ENCODE measurements at regions not wholly inside any gene's neighbourhood (a gene's known extent, or its start where the extent isn't known, plus 50 kb on each side); places are given as distances from the start of the nearest gene placed in this dataset.

DNA sequence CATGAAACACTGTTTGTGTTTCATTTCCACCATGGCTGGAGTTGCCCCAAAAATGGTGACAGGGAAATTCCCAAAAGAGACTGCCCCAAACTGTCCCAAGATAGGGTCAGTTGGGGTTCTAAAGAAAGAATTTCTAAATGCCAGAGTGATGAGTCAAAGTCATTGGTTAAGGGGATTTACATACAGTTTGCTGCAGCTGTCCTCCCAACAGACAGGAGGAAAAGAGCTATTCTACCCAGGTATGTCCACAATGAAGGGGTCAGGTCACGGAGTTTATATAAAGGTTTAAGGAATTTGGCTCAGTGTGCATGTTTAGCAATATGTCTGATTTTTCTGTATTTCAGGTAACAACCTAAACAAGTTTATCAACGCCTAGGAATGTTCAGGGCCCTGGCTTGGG, 344.1 kb downstream of the TDRD15 start:
- POLR2A ChIA-PET, result no interaction called here
- no peak overlapping the region for H3K27ac ChIP-seq (ENCODE audit: low read depth, low read length)
- DNase-seq (ENCODE audit: low read depth, low spot score) (no peak), ATAC-seq (no peak)
- BruUV-seq (replicated peaks), result no TSS peak
- no peaks in the 10 kb centered on the region for H3K9me2 ChIP-seq (ENCODE audit: insufficient read depth)
- CTCF ChIA-PET, result no interaction called here
- no peak overlapping the region for H3K4me3 ChIP-seq (replicated peaks in 1 of 2; ENCODE audit: low read depth in 1 of 2, low read length in 2 of 2)
- TF ChIP-seq, protein P1, sequence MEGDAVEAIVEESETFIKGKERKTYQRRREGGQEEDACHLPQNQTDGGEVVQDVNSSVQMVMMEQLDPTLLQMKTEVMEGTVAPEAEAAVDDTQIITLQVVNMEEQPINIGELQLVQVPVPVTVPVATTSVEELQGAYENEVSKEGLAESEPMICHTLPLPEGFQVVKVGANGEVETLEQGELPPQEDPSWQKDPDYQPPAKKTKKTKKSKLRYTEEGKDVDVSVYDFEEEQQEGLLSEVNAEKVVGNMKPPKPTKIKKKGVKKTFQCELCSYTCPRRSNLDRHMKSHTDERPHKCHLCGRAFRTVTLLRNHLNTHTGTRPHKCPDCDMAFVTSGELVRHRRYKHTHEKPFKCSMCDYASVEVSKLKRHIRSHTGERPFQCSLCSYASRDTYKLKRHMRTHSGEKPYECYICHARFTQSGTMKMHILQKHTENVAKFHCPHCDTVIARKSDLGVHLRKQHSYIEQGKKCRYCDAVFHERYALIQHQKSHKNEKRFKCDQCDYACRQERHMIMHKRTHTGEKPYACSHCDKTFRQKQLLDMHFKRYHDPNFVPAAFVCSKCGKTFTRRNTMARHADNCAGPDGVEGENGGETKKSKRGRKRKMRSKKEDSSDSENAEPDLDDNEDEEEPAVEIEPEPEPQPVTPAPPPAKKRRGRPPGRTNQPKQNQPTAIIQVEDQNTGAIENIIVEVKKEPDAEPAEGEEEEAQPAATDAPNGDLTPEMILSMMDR (IDR thresholded peaks at IDR 0.05 in 2 of 3, conservative IDR thresholded peaks at IDR 0.05 in 1 of 3; ENCODE audit: borderline replicate concordance in 1 of 3, insufficient read depth in 1 of 3, low read depth in 2 of 3, low read length in 2 of 3), result no peak
- no peak for TF ChIP-seq JUND (IDR thresholded peaks at IDR 0.05)
- no peak for TF ChIP-seq ELF1 (IDR thresholded peaks at IDR 0.05; ENCODE audit: borderline replicate concordance, low read depth)
- TF ChIP-seq YY1 (IDR thresholded peaks at IDR 0.05; ENCODE audit: extremely low read depth, insufficient replicate concordance, low read depth, low read length), result no peak
- TF ChIP-seq, protein P2, sequence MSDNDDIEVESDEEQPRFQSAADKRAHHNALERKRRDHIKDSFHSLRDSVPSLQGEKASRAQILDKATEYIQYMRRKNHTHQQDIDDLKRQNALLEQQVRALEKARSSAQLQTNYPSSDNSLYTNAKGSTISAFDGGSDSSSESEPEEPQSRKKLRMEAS (IDR thresholded peaks at IDR 0.05), result no peak
- TF ChIP-seq POLR2AphosphoS5 (IDR thresholded peaks at IDR 0.05; ENCODE audit: low read depth, low read length), result no peak
- TF ChIP-seq EZH2 (IDR thresholded peaks at IDR 0.05), result no peak
- TF ChIP-seq CEBPB (IDR thresholded peaks at IDR 0.05; ENCODE audit: low read depth), result no peak
- no peak for TF ChIP-seq SRF (IDR thresholded peaks at IDR 0.05; ENCODE audit: low read depth)
- TF ChIP-seq, protein P3, sequence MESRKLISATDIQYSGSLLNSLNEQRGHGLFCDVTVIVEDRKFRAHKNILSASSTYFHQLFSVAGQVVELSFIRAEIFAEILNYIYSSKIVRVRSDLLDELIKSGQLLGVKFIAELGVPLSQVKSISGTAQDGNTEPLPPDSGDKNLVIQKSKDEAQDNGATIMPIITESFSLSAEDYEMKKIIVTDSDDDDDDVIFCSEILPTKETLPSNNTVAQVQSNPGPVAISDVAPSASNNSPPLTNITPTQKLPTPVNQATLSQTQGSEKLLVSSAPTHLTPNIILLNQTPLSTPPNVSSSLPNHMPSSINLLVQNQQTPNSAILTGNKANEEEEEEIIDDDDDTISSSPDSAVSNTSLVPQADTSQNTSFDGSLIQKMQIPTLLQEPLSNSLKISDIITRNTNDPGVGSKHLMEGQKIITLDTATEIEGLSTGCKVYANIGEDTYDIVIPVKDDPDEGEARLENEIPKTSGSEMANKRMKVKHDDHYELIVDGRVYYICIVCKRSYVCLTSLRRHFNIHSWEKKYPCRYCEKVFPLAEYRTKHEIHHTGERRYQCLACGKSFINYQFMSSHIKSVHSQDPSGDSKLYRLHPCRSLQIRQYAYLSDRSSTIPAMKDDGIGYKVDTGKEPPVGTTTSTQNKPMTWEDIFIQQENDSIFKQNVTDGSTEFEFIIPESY (IDR thresholded peaks at IDR 0.05; ENCODE audit: extremely low read depth, insufficient replicate concordance, low read length), result no peak
- TF ChIP-seq, protein P4, sequence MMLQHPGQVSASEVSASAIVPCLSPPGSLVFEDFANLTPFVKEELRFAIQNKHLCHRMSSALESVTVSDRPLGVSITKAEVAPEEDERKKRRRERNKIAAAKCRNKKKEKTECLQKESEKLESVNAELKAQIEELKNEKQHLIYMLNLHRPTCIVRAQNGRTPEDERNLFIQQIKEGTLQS (IDR thresholded peaks at IDR 0.05), result no peak
- no peak for TF ChIP-seq RAD21 (IDR thresholded peaks at IDR 0.05; ENCODE audit: low read depth)
- TF ChIP-seq, protein P5, sequence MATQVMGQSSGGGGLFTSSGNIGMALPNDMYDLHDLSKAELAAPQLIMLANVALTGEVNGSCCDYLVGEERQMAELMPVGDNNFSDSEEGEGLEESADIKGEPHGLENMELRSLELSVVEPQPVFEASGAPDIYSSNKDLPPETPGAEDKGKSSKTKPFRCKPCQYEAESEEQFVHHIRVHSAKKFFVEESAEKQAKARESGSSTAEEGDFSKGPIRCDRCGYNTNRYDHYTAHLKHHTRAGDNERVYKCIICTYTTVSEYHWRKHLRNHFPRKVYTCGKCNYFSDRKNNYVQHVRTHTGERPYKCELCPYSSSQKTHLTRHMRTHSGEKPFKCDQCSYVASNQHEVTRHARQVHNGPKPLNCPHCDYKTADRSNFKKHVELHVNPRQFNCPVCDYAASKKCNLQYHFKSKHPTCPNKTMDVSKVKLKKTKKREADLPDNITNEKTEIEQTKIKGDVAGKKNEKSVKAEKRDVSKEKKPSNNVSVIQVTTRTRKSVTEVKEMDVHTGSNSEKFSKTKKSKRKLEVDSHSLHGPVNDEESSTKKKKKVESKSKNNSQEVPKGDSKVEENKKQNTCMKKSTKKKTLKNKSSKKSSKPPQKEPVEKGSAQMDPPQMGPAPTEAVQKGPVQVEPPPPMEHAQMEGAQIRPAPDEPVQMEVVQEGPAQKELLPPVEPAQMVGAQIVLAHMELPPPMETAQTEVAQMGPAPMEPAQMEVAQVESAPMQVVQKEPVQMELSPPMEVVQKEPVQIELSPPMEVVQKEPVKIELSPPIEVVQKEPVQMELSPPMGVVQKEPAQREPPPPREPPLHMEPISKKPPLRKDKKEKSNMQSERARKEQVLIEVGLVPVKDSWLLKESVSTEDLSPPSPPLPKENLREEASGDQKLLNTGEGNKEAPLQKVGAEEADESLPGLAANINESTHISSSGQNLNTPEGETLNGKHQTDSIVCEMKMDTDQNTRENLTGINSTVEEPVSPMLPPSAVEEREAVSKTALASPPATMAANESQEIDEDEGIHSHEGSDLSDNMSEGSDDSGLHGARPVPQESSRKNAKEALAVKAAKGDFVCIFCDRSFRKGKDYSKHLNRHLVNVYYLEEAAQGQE (IDR thresholded peaks at IDR 0.05; ENCODE audit: low read depth), result no peak
- no peak for TF ChIP-seq EGR1 (IDR thresholded peaks at IDR 0.05; ENCODE audit: low read depth)
- TF ChIP-seq SIN3A (IDR thresholded peaks at IDR 0.05; ENCODE audit: low read depth), result no peak
- no peak for TF ChIP-seq ZFX (IDR thresholded peaks at IDR 0.05)
- H3K9me3 ChIP-seq (ENCODE audit: control insufficient read depth in 1 of 2, insufficient read depth in 1 of 2, low read depth in 1 of 2, low read length in 2 of 2), result peaks cover 3 to 9% of the 10 kb centered on the region in 2 experiments; a peak in 2 of 4 replicates
- H3K9ac ChIP-seq (ENCODE audit: low read length), result no peak overlapping the region
- RAD21 ChIA-PET (ENCODE audit: low non-redundant PET in 1 of 2, low total read pairs in 2 of 2, uncharacterized antibody in 2 of 2, unreplicated experiment in 2 of 2), result no interaction called here
- no peaks in the 10 kb centered on the region for H3K4me1 ChIP-seq (ENCODE audit: control insufficient read depth in 1 of 2, insufficient read depth in 2 of 2, low read length in 2 of 2)
- no peaks in the 10 kb centered on the region for H3K36me3 ChIP-seq (ENCODE audit: control insufficient read depth in 1 of 2, insufficient read depth in 2 of 2, low read length in 2 of 2)
- no peak overlapping the region for H3K4me2 ChIP-seq (ENCODE audit: low read length)
- intact Hi-C loops (cut with micrococcal nuclease), result no loop called here
- no peaks in the 10 kb centered on the region for H3K27me3 ChIP-seq (ENCODE audit: insufficient read depth, low read length)
- no peaks in the 10 kb centered on the region for H4K20me1 ChIP-seq (ENCODE audit: insufficient read depth)
- H2AFZ ChIP-seq (ENCODE audit: low read depth, low read length, poor library complexity, severe bottlenecking), result no peak overlapping the region
- no peaks in the 10 kb centered on the region for H3K79me2 ChIP-seq (ENCODE audit: insufficient read depth, low read length)
